ENCODE measurements at regions not wholly inside any gene's neighbourhood (a gene's known extent, or its start where the extent isn't known, plus 50 kb on each side); places are given as distances from the start of the nearest gene placed in this dataset.
A peak's percentile ranks its signal among the peaks of the same experiment; 100 is the strongest.
"Not testable (repeated sequence)": the region's sequence is repeated elsewhere in the genome, so short reads cannot be mapped to it uniquely, and the experiment has no call there.

DNA sequence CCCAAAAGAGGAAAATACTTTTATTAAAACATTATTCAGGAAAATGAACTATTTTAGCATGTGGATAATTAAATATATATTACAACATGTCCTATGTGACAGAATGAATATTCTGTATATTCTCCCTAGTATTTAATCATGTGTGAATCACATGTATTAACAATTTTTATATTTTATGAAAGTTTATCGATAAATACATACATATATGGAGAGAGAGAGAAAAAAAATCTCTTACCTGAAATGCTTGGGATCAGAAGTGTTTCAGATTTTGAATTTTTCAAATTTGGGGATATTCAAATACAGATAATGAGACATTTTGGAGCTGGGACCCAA, 228.6 kb upstream of the RBBP8 start:
- no peak for DNase-seq (ENCODE audit: low read depth)
- Histone ChIP-seq H3K36me3 (ENCODE audit: control insufficient read depth, insufficient read depth, low read length) (no peaks in the 10 kb centered on the region), H3K27me3 (ENCODE audit: control insufficient read depth, insufficient read depth, low read length) (no peaks in the 10 kb centered on the region), H3K4me3 (ENCODE audit: low read depth, low read length) (no peak overlapping the region)
- ChIA-PET POLR2A (no interaction called here), CTCF (interaction anchor here (0.6 to 1.8 kb wide), 5 partner anchors 9 to 148 kb away, joined by 3 to 6 read pairs (median 3); no protein-coding TSS in a partner anchor)
- TF ChIP-seq, protein P1, sequence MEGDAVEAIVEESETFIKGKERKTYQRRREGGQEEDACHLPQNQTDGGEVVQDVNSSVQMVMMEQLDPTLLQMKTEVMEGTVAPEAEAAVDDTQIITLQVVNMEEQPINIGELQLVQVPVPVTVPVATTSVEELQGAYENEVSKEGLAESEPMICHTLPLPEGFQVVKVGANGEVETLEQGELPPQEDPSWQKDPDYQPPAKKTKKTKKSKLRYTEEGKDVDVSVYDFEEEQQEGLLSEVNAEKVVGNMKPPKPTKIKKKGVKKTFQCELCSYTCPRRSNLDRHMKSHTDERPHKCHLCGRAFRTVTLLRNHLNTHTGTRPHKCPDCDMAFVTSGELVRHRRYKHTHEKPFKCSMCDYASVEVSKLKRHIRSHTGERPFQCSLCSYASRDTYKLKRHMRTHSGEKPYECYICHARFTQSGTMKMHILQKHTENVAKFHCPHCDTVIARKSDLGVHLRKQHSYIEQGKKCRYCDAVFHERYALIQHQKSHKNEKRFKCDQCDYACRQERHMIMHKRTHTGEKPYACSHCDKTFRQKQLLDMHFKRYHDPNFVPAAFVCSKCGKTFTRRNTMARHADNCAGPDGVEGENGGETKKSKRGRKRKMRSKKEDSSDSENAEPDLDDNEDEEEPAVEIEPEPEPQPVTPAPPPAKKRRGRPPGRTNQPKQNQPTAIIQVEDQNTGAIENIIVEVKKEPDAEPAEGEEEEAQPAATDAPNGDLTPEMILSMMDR (IDR thresholded peaks at IDR 0.05; ENCODE audit: insufficient read depth, low read depth, low read length) = no peak

DNA sequence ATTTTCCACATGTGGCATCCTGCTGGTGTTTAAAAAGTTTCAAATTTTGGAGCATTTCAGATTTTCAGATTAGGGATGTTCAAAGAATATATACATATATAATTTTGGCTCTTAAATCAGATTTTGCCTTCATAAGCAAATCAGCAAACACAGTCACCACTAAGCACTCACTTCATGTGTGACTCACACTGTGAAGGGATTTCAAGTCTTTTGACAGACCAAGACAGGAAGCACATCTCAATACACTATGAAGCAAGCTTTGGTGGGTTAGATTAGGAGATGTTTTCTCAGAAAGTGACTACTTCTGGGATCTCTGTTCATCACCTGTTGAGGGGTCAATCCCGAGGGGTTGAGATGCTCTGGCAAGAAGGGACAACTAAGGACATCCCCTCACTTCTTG, 227.8 kb upstream of the RBBP8 start:
- TF ChIP-seq, protein P1 (IDR thresholded peaks at IDR 0.05; ENCODE audit: insufficient read depth, low read depth, low read length) = no peak
- DNase-seq (ENCODE audit: low read depth) = no peak
- Histone ChIP-seq H3K4me3 (ENCODE audit: low read depth, low read length) (no peak overlapping the region), H3K27me3 (ENCODE audit: control insufficient read depth, insufficient read depth, low read length) (no peaks in the 10 kb centered on the region), H3K36me3 (ENCODE audit: control insufficient read depth, insufficient read depth, low read length) (no peaks in the 10 kb centered on the region)
- POLR2A ChIA-PET = no interaction called here
- CTCF ChIA-PET = interaction anchor here (0.6 to 1.5 kb wide), 3 partner anchors 10 to 143 kb away, joined by 3 read pairs; no protein-coding TSS in a partner anchor

DNA sequence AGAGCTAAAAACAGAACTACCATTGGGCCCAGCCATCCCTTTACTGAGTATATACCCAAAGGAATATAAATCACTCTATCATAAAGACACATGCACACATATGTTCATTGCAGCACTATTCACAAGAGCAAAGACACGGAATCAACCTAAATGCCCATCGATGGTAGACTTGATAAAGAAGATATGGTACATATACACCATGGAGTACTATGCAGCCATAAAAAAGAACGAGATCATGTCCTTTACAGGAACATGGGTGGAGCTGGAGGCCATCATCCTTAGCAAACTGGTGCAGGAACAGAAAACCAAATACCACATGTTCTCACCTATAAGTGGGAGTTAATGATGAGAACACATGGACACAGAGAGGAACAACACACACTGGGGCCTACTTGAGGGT, 227.1 kb upstream of the RBBP8 start:
- H3K27me3 ChIP-seq (ENCODE audit: control insufficient read depth, insufficient read depth, low read length); H3K36me3 ChIP-seq (ENCODE audit: control insufficient read depth, insufficient read depth, low read length); POLR2A ChIA-PET; H3K4me3 ChIP-seq (ENCODE audit: low read depth, low read length); DNase-seq (ENCODE audit: low read depth): not testable (repeated sequence)
- CTCF ChIA-PET = interaction anchor here (1.2 to 1.6 kb wide), 2 partner anchors 27 to 143 kb away, joined by 3 read pairs; no protein-coding TSS in a partner anchor

DNA sequence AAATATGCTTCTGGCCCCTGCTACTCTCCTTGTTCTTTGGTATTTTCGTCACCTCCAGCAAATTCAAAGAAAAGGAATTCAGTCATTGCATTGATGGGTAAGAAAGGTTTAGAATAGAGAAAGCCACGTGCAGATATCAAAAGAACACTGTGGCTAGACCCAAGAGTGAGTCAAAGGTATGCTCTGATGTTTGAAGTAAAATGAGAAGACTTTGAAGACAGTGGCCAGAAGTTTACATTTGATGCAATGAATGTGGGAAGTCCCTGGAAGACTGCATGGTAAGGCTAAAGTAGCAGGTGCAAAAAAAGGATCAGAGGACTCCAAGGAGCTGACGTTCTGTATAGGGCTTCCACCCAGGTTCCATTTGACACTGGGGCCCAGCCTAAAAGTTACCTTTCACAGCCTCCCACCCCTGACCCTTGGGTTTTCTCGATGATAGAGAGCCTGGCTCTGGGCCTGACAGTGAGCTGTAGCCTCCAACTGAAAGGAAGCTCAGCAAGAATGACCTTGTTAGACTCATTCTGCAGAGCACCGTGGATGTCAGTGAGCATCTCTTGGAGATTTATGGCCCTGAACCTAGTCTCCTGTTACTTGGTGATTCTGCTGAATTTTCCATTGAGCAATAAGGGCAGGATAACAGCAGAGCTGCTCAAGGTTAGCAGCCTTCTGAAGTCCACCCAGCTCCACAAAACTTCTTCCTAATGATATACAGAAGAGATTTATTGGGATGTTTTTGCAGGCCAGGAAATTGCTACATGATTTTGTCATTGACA, 223.7 kb upstream of the RBBP8 start:
- Histone ChIP-seq H3K36me3 (ENCODE audit: control insufficient read depth, insufficient read depth, low read length) (no peaks in the 10 kb centered on the region), H3K27me3 (ENCODE audit: control insufficient read depth, insufficient read depth, low read length) (no peaks in the 10 kb centered on the region; the same call in 1 of the 2 replicates), H3K4me3 (ENCODE audit: low read depth, low read length) (no peak overlapping the region)
- ChIA-PET POLR2A (no interaction called here), CTCF (interaction anchor here (0.8 kb wide), 1 partner anchor 146 kb away, joined by 3 read pairs; no protein-coding TSS in a partner anchor)
- TF ChIP-seq, protein P1 (IDR thresholded peaks at IDR 0.05; ENCODE audit: insufficient read depth, low read depth, low read length) = no peak
- no peak for DNase-seq (ENCODE audit: low read depth)

DNA sequence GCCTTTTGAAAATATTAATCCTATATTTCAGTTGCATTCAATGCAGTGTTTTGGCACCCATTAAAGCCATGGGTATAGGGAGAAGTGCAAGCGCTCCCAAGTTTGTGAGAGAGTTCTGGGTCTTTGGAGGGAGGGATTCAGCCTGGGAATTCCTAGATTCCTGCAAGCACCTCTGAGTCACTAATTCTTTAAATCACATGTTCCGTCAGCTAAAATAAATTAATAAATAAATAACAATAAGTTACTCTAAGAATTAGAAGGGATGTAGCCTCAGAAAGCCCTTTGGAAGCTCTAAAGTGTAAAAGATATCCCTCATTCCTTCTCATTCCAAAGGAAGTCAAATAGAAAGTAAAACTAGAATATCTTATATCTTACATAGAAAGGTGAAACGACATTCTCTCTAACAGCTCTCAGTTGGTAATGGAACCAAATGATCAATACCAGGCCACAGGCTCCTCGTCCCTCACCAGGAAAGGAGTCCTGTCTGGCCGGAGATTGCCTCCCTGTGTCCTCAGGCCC, 222.4 kb upstream of the RBBP8 start:
- POLR2A ChIA-PET = no interaction called here
- Histone ChIP-seq H3K27me3 (ENCODE audit: control insufficient read depth, insufficient read depth, low read length) (no peaks in the 10 kb centered on the region; the same call in 1 of the 2 replicates), H3K4me3 (ENCODE audit: low read depth, low read length) (peak overlapping the region; percentile 7; the same call in 1 of the 2 replicates), H3K36me3 (ENCODE audit: control insufficient read depth, insufficient read depth, low read length) (no peaks in the 10 kb centered on the region)
- no peak for DNase-seq (ENCODE audit: low read depth)
- TF ChIP-seq, protein P1 (IDR thresholded peaks at IDR 0.05; ENCODE audit: insufficient read depth, low read depth, low read length) = no peak
- CTCF ChIA-PET = interaction anchor here (1.0 to 1.2 kb wide), 3 partner anchors 12 to 90 kb away, joined by 3 to 4 read pairs (median 3); no protein-coding TSS in a partner anchor
